ENCODE measurements at regions not wholly inside any gene's neighbourhood (a gene's known extent, or its start where the extent isn't known, plus 50 kb on each side); places are given as distances from the start of the nearest gene placed in this dataset.

- Histone ChIP-seq H3K27ac (no peak overlapping the region), H3K4me1 (peaks cover 5% of the 10 kb centered on the region; the same call in 2 of the 3 replicates), H3K4me2 (no peak overlapping the region), H3K4me3 (no peak overlapping the region), H3K9me3 (no peaks in the 10 kb centered on the region)
- 20% methylated on average over 1 of the region's 6 CpGs for WGBS (ENCODE audit: missing lambda C conversion rate)
- POLR2A ChIA-PET = no interaction called here
- TF ChIP-seq GATA3 (IDR thresholded peaks at IDR 0.05; ENCODE audit: borderline replicate concordance) (no peak), REST (IDR thresholded peaks at IDR 0.05) (no peak), HOXB13 (CRISPR knock-in tag; IDR thresholded peaks at IDR 0.05; ENCODE audit: low read depth) (no peak), RAD21 (conservative IDR thresholded peaks at IDR 0.05 in 1 of 2, IDR thresholded peaks at IDR 0.05 in 1 of 2) (no peak), TFCP2L1 (CRISPR knock-in tag; IDR thresholded peaks at IDR 0.05) (no peak), CBX2 (IDR thresholded peaks at IDR 0.05; ENCODE audit: borderline replicate concordance, low read depth) (no peak), FOXS1 (CRISPR knock-in tag; IDR thresholded peaks at IDR 0.05) (no peak), TP53 (CRISPR knock-in tag; IDR thresholded peaks at IDR 0.05) (no peak), HMGXB4 (CRISPR knock-in tag; IDR thresholded peaks at IDR 0.05; ENCODE audit: borderline replicate concordance) (no peak), MAZ (IDR thresholded peaks at IDR 0.05; ENCODE audit: borderline replicate concordance, low read depth, low read length) (no peak), RNF2 (IDR thresholded peaks at IDR 0.05; ENCODE audit: borderline replicate concordance, low read depth) (no peak), CHD4 (IDR thresholded peaks at IDR 0.05; ENCODE audit: borderline replicate concordance) (no peak), HOXA7 (CRISPR knock-in tag; IDR thresholded peaks at IDR 0.05) (no peak), MAFK (IDR thresholded peaks at IDR 0.05; ENCODE audit: partially characterized antibody) (no peak)
- TF ChIP-seq, protein P1, sequence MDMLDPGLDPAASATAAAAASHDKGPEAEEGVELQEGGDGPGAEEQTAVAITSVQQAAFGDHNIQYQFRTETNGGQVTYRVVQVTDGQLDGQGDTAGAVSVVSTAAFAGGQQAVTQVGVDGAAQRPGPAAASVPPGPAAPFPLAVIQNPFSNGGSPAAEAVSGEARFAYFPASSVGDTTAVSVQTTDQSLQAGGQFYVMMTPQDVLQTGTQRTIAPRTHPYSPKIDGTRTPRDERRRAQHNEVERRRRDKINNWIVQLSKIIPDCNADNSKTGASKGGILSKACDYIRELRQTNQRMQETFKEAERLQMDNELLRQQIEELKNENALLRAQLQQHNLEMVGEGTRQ (IDR thresholded peaks at IDR 0.05) = no peak
- TF ChIP-seq, protein P2, sequence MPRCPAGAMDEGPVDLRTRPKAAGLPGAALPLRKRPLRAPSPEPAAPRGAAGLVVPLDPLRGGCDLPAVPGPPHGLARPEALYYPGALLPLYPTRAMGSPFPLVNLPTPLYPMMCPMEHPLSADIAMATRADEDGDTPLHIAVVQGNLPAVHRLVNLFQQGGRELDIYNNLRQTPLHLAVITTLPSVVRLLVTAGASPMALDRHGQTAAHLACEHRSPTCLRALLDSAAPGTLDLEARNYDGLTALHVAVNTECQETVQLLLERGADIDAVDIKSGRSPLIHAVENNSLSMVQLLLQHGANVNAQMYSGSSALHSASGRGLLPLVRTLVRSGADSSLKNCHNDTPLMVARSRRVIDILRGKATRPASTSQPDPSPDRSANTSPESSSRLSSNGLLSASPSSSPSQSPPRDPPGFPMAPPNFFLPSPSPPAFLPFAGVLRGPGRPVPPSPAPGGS (IDR thresholded peaks at IDR 0.05) = no peak
- TF ChIP-seq, protein P3, sequence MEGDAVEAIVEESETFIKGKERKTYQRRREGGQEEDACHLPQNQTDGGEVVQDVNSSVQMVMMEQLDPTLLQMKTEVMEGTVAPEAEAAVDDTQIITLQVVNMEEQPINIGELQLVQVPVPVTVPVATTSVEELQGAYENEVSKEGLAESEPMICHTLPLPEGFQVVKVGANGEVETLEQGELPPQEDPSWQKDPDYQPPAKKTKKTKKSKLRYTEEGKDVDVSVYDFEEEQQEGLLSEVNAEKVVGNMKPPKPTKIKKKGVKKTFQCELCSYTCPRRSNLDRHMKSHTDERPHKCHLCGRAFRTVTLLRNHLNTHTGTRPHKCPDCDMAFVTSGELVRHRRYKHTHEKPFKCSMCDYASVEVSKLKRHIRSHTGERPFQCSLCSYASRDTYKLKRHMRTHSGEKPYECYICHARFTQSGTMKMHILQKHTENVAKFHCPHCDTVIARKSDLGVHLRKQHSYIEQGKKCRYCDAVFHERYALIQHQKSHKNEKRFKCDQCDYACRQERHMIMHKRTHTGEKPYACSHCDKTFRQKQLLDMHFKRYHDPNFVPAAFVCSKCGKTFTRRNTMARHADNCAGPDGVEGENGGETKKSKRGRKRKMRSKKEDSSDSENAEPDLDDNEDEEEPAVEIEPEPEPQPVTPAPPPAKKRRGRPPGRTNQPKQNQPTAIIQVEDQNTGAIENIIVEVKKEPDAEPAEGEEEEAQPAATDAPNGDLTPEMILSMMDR (IDR thresholded peaks at IDR 0.05) = no peak
- TF ChIP-seq, protein P4, sequence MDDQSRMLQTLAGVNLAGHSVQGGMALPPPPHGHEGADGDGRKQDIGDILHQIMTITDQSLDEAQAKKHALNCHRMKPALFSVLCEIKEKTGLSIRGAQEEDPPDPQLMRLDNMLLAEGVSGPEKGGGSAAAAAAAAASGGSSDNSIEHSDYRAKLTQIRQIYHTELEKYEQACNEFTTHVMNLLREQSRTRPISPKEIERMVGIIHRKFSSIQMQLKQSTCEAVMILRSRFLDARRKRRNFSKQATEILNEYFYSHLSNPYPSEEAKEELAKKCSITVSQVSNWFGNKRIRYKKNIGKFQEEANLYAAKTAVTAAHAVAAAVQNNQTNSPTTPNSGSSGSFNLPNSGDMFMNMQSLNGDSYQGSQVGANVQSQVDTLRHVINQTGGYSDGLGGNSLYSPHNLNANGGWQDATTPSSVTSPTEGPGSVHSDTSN (IDR thresholded peaks at IDR 0.05) = no peak
- DNase-seq (ENCODE audit: low read depth in 1 of 2, low spot score in 1 of 2) (no peak), ATAC-seq (no peak), FAIRE-seq (no peak)
- CTCF ChIA-PET = interaction anchor here (3.1 kb wide), 1 partner anchor 42 kb away, joined by 10 read pairs; no protein-coding TSS in a partner anchor
These were observed 295.2 kb downstream of the CDH26 start for GRCh38 chr20:60253471-60253870.
